ENCODE measurements at regions not wholly inside any gene's neighbourhood (a gene's known extent, or its start where the extent isn't known, plus 50 kb on each side); places are given as distances from the start of the nearest gene placed in this dataset.

GRCh38 chr1:5274527-5274926 lies 620.1 kb downstream of the AJAP1 start:
- TF ChIP-seq EZH2 (IDR thresholded peaks at IDR 0.05; ENCODE audit: low read length, missing control alignments): no peak
- TF ChIP-seq CTCF (conservative IDR thresholded peaks at IDR 0.05 in 1 of 2, IDR thresholded peaks at IDR 0.05 in 1 of 2; ENCODE audit: low read depth in 1 of 2, low read length in 2 of 2): no peak
- no peak overlapping the region for H3K27ac ChIP-seq (ENCODE audit: insufficient read depth, low read length)
- no peak overlapping the region for H2AFZ ChIP-seq (ENCODE audit: low read length)
- DNase-seq (ENCODE audit: low read depth in 2 of 2): no peak
- H3K4me3 ChIP-seq (replicated peaks in 1 of 4; ENCODE audit: control extremely low read depth in 1 of 4, insufficient read depth in 1 of 4, low read depth in 3 of 4, low read length in 4 of 4): no peak overlapping the region
- H3K9ac ChIP-seq (ENCODE audit: insufficient read depth, low read length): no peak overlapping the region
- H3K27me3 ChIP-seq (ENCODE audit: control insufficient read depth, insufficient read depth, low read length): no peaks in the 10 kb centered on the region
- H3K9me3 ChIP-seq (ENCODE audit: control insufficient read depth, insufficient read depth, low read depth, low read length): no peaks in the 10 kb centered on the region
- no peaks in the 10 kb centered on the region for H4K20me1 ChIP-seq (ENCODE audit: control insufficient read depth, extremely low read depth, insufficient read depth, low read length)
- H3K4me1 ChIP-seq (ENCODE audit: control insufficient read depth, extremely low read depth, insufficient read depth, low read length): no peaks in the 10 kb centered on the region
- no peaks in the 10 kb centered on the region for H3K36me3 ChIP-seq (ENCODE audit: control insufficient read depth, insufficient read depth, low read length)
- no peak overlapping the region for H3K4me2 ChIP-seq (ENCODE audit: extremely low read depth, insufficient read depth, low read length)
- H3K79me2 ChIP-seq (ENCODE audit: control insufficient read depth, insufficient read depth, low read length): no peaks in the 10 kb centered on the region

- Histone ChIP-seq H3K27me3 (ENCODE audit: control insufficient read depth, insufficient read depth, low read length) (no peaks in the 10 kb centered on the region), H3K9me3 (ENCODE audit: control insufficient read depth, insufficient read depth, low read depth, low read length) (no peaks in the 10 kb centered on the region), H3K79me2 (ENCODE audit: control insufficient read depth, insufficient read depth, low read length) (no peaks in the 10 kb centered on the region), H4K20me1 (ENCODE audit: control insufficient read depth, extremely low read depth, insufficient read depth, low read length) (no peaks in the 10 kb centered on the region), H3K4me2 (ENCODE audit: extremely low read depth, insufficient read depth, low read length) (no peak overlapping the region), H2AFZ (ENCODE audit: low read length) (no peak overlapping the region), H3K4me1 (ENCODE audit: control insufficient read depth, extremely low read depth, insufficient read depth, low read length) (no peaks in the 10 kb centered on the region), H3K9ac (ENCODE audit: insufficient read depth, low read length) (no peak overlapping the region), H3K27ac (ENCODE audit: insufficient read depth, low read length) (no peak overlapping the region), H3K36me3 (ENCODE audit: control insufficient read depth, insufficient read depth, low read length) (no peaks in the 10 kb centered on the region), H3K4me3 (replicated peaks in 1 of 4; ENCODE audit: control extremely low read depth in 1 of 4, insufficient read depth in 1 of 4, low read depth in 3 of 4, low read length in 4 of 4) (no peak overlapping the region)
- no peak for TF ChIP-seq EZH2 (IDR thresholded peaks at IDR 0.05; ENCODE audit: low read length, missing control alignments)
- no peak for TF ChIP-seq CTCF (conservative IDR thresholded peaks at IDR 0.05 in 1 of 2, IDR thresholded peaks at IDR 0.05 in 1 of 2; ENCODE audit: low read depth in 1 of 2, low read length in 2 of 2)
- DNase-seq (ENCODE audit: low read depth in 2 of 2): no peak
Observed at GRCh38 chr1:5273280-5274003, 619.0 kb downstream of the AJAP1 start.

GRCh38 chr1:5272325-5272724 lies 617.9 kb downstream of the AJAP1 start:
- H3K4me2 ChIP-seq (ENCODE audit: extremely low read depth, insufficient read depth, low read length): no peak overlapping the region
- H3K4me3 ChIP-seq (replicated peaks in 1 of 4; ENCODE audit: control extremely low read depth in 1 of 4, insufficient read depth in 1 of 4, low read depth in 3 of 4, low read length in 4 of 4): no peak overlapping the region
- H3K9me3 ChIP-seq (ENCODE audit: control insufficient read depth, insufficient read depth, low read depth, low read length): no peaks in the 10 kb centered on the region
- no peak overlapping the region for H3K27ac ChIP-seq (ENCODE audit: insufficient read depth, low read length)
- no peak overlapping the region for H2AFZ ChIP-seq (ENCODE audit: low read length)
- no peaks in the 10 kb centered on the region for H3K36me3 ChIP-seq (ENCODE audit: control insufficient read depth, insufficient read depth, low read length)
- no peaks in the 10 kb centered on the region for H3K4me1 ChIP-seq (ENCODE audit: control insufficient read depth, extremely low read depth, insufficient read depth, low read length)
- H3K9ac ChIP-seq (ENCODE audit: insufficient read depth, low read length): no peak overlapping the region
- TF ChIP-seq EZH2 (IDR thresholded peaks at IDR 0.05; ENCODE audit: low read length, missing control alignments): no peak
- H3K79me2 ChIP-seq (ENCODE audit: control insufficient read depth, insufficient read depth, low read length): no peaks in the 10 kb centered on the region
- no peaks in the 10 kb centered on the region for H3K27me3 ChIP-seq (ENCODE audit: control insufficient read depth, insufficient read depth, low read length)
- no peaks in the 10 kb centered on the region for H4K20me1 ChIP-seq (ENCODE audit: control insufficient read depth, extremely low read depth, insufficient read depth, low read length)
- DNase-seq (ENCODE audit: low read depth in 2 of 2): no peak

Data from fibroblast of lung (primary cell).